A673 (cell line): ENCODE measurements at regions not wholly inside any gene's neighbourhood (a gene's known extent, or its start where the extent isn't known, plus 50 kb on each side); places are given as distances from the start of the nearest gene placed in this dataset.

ENCODE experiments used
- EZH2 ChIP-seq: fragments of 200-600 bp; sonication (generic); IDR thresholded peaks from 2 replicates; pipeline ENCODE4 v1.6.1; 2017; ENCODE audit warnings: borderline replicate concordance, low read depth, mild to moderate bottlenecking, mixed read lengths, antibody characterized with exemption, low read length; ENCODE audit not compliant: poor library complexity, severe bottlenecking
- TF ChIP-seq, protein P1 (sequence below): fragments of 300-800, 200-600 bp; sonication (generic); conservative IDR thresholded peaks from 2 replicates; pipeline ENCODE4 v1.5.1; 2017; ENCODE audit warnings: low read depth, mild to moderate bottlenecking, antibody characterized with exemption, low read length, moderate library complexity, mixed read lengths

DNA sequence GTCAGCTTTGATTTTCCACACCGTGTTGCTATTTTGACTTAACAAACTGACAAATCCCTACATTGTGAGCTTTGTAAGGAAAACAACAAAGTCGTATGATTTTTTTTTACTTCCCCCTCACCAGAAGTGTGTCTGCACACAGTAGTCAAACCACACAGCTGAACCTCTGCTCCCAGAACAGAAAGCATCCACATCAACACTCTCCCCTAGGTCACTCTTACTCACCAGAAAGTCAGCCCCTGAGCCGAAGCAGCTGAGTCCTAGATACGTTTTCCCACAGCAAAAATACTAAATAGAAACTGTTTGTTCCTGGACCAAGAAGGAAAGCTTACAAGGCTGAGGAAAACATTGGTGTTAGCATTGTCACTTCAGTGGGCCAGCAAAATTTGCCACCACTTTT lies 305.7 kb downstream of the DHX15 start:
- TF ChIP-seq, protein P1, sequence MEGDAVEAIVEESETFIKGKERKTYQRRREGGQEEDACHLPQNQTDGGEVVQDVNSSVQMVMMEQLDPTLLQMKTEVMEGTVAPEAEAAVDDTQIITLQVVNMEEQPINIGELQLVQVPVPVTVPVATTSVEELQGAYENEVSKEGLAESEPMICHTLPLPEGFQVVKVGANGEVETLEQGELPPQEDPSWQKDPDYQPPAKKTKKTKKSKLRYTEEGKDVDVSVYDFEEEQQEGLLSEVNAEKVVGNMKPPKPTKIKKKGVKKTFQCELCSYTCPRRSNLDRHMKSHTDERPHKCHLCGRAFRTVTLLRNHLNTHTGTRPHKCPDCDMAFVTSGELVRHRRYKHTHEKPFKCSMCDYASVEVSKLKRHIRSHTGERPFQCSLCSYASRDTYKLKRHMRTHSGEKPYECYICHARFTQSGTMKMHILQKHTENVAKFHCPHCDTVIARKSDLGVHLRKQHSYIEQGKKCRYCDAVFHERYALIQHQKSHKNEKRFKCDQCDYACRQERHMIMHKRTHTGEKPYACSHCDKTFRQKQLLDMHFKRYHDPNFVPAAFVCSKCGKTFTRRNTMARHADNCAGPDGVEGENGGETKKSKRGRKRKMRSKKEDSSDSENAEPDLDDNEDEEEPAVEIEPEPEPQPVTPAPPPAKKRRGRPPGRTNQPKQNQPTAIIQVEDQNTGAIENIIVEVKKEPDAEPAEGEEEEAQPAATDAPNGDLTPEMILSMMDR = no peak
- TF ChIP-seq EZH2 = no peak
